Muscle layer of colon (tissue), 2 donors: ENCODE measurements at regions not wholly inside any gene's neighbourhood (a gene's known extent, or its start where the extent isn't known, plus 50 kb on each side); places are given as distances from the start of the nearest gene placed in this dataset.

Experiments
- H3K27ac ChIP-seq: one replicate; pipeline ENCODE4 v1.7.0; 2013; ENCODE audit warnings: low read depth, mild to moderate bottlenecking, low read length, moderate library complexity
- H3K27me3 ChIP-seq, 2 donors: one replicate each; pipeline ENCODE4 v1.7.0; 2013; ENCODE audit warnings: low read length in 2 of 2, mild to moderate bottlenecking in 2 of 2; ENCODE audit not compliant: insufficient read depth in 2 of 2, control insufficient read depth in 1 of 2
- H3K36me3 ChIP-seq: one replicate; pipeline ENCODE4 v1.7.0; 2013; ENCODE audit warnings: mild to moderate bottlenecking, low read length; ENCODE audit not compliant: insufficient read depth
- H3K4me1 ChIP-seq: one replicate; pipeline ENCODE4 v1.7.0; 2013; ENCODE audit warnings: mild to moderate bottlenecking, low read length; ENCODE audit not compliant: insufficient read depth
- H3K4me3 ChIP-seq, 2 donors: one replicate each; pipeline ENCODE4 v1.7.0; 2013; ENCODE audit warnings: low read length in 2 of 2, low read depth in 1 of 2, mild to moderate bottlenecking in 1 of 2, moderate library complexity in 1 of 2
- H3K9ac ChIP-seq: one replicate; pipeline ENCODE4 v1.7.0; 2013; ENCODE audit warnings: low read length
- H3K9me3 ChIP-seq: one replicate; pipeline ENCODE4 v1.7.0; 2013; ENCODE audit warnings: mild to moderate bottlenecking, low read length
- donor health status: abdominal sarcoma.
- donor health status: Adenocarcinoma of cecum.

DNA sequence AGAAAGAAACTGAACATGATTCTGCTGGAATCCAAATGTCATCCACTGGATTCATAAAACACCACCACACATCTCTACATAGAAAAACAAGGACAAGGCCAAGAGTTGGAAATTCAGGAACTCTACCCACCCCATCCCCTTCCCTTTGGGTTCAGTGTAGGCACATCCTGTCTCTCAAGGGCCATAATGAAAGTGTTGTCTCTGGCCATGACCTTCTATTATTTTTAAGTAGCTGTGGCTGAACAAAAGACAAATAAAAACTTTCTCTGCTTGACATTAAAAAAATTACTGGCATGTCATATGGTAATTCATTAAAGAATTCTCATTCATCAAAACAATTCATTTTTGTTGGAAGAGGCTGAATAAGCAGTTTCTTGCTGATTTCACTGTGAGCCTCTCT is 54.9 kb upstream of the ZBTB18 start:
- H3K9ac ChIP-seq, result no peak overlapping the region
- H3K4me3 ChIP-seq, result no peak overlapping the region
- H3K9me3 ChIP-seq, result no peaks in the 10 kb centered on the region
- H3K36me3 ChIP-seq, result no peaks in the 10 kb centered on the region
- H3K27me3 ChIP-seq, result no peaks in the 10 kb centered on the region
- H3K27ac ChIP-seq, result no peak overlapping the region
- no peaks in the 10 kb centered on the region for H3K4me1 ChIP-seq

GRCh38 chr1:243991650-243992049 is 59.4 kb upstream of the ZBTB18 start:
- Histone ChIP-seq H3K4me3 (no peak overlapping the region), H3K4me1 (no peaks in the 10 kb centered on the region), H3K9me3 (no peaks in the 10 kb centered on the region), H3K36me3 (no peaks in the 10 kb centered on the region), H3K27me3 (no peaks in the 10 kb centered on the region), H3K9ac (no peak overlapping the region), H3K27ac (no peak overlapping the region)

- H3K36me3 ChIP-seq, result no peaks in the 10 kb centered on the region
- no peaks in the 10 kb centered on the region for H3K4me1 ChIP-seq
- H3K27me3 ChIP-seq, result no peaks in the 10 kb centered on the region
- no peak overlapping the region for H3K9ac ChIP-seq
- no peaks in the 10 kb centered on the region for H3K9me3 ChIP-seq
- H3K27ac ChIP-seq, result no peak overlapping the region
- H3K4me3 ChIP-seq, result no peak overlapping the region
These were observed 66.3 kb upstream of the ZBTB18 start for GRCh38 chr1:243984788-243985187.

DNA sequence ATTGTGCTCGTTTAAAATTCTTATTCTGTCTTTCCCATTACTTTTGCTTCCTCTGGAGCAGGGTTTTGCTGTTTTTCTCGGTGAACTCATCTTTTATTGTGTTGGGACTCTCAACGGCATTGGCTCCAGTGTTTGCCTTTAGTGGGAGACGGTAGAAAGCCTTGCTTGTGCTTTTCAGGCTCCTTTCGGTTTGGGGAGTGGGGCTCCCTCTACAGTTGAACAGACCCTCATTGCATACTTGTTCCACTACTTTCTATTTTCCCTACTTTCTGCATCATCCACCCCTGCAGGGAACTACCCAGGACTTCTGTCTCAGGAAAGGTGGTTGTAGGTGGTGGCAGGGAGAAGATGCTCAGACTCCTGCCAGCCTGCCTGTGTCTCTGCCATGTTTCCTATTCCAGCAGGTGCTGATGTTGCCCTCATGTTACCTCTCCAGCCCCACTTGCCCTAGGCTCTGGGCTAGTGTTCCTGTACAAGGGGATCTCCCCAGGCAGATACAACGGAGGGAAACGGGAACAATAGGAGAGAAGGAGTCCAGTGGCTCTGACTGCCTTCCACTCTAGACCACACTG is 68.5 kb upstream of the ZBTB18 start:
- Histone ChIP-seq H3K4me3 (no peak overlapping the region), H3K9ac (no peak overlapping the region), H3K9me3 (no peaks in the 10 kb centered on the region), H3K36me3 (no peaks in the 10 kb centered on the region), H3K27me3 (no peaks in the 10 kb centered on the region), H3K27ac (no peak overlapping the region), H3K4me1 (no peaks in the 10 kb centered on the region)

GRCh38 chr1:243980471-243980870 is 70.6 kb upstream of the ZBTB18 start:
- Histone ChIP-seq H3K9ac (no peak overlapping the region), H3K36me3 (no peaks in the 10 kb centered on the region), H3K4me1 (no peaks in the 10 kb centered on the region), H3K4me3 (no peak overlapping the region), H3K27me3 (no peaks in the 10 kb centered on the region), H3K9me3 (no peaks in the 10 kb centered on the region), H3K27ac (no peak overlapping the region)

GRCh38 chr1:243980071-243980470 is 71.0 kb upstream of the ZBTB18 start:
- Histone ChIP-seq H3K4me3 (no peak overlapping the region), H3K9me3 (no peaks in the 10 kb centered on the region), H3K36me3 (no peaks in the 10 kb centered on the region), H3K4me1 (no peaks in the 10 kb centered on the region), H3K9ac (no peak overlapping the region), H3K27me3 (no peaks in the 10 kb centered on the region), H3K27ac (no peak overlapping the region)

DNA sequence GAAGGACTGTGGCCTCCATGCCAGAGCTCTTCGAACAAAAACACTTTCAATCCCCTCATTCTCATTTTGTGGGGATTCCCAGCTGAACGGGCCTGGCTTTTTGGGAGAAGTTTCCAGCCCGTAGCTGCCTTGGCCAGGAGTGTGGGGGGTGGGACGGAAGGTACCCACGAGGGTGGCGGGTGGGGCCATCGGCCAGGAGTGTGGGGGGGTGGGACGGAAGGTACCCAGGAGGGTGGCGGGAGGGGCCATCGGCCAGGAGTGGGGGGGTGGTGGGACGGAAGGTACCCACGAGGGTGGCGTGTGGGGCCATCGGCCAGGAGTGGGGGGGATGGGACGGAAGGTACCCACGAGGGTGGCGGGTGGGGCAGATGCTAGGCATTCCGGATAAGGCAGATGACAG is 71.7 kb upstream of the ZBTB18 start:
- Histone ChIP-seq H3K4me1 (no peaks in the 10 kb centered on the region), H3K36me3 (no peaks in the 10 kb centered on the region), H3K9ac (no peak overlapping the region), H3K9me3 (no peaks in the 10 kb centered on the region), H3K4me3 (no peak overlapping the region), H3K27ac (no peak overlapping the region), H3K27me3 (no peaks in the 10 kb centered on the region)

DNA sequence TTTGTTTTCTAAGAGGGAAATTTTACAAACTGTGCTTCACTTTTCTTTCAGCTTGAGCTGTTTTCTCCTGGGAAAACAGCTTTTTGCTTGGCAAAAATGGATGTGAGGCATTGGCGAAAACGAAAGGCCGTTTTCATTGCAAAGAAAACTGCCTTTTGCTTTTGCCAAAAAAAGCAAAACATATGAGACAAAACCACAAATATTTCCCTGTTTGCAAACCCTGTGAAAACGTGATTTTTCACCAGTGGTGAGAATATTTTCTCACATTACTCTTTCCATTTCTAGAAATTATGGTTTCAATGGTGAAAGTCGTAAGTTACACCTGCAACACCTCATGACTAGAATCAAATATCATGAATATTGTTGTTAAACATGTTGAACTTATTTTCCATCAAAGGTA is 74.0 kb upstream of the ZBTB18 start:
- Histone ChIP-seq H3K9me3 (no peaks in the 10 kb centered on the region), H3K9ac (no peak overlapping the region), H3K36me3 (no peaks in the 10 kb centered on the region), H3K27me3 (no peaks in the 10 kb centered on the region), H3K4me1 (no peaks in the 10 kb centered on the region), H3K4me3 (no peak overlapping the region), H3K27ac (no peak overlapping the region)

- no peaks in the 10 kb centered on the region for H3K4me1 ChIP-seq
- no peaks in the 10 kb centered on the region for H3K9me3 ChIP-seq
- no peaks in the 10 kb centered on the region for H3K36me3 ChIP-seq
- H3K27ac ChIP-seq, result no peak overlapping the region
- no peak overlapping the region for H3K4me3 ChIP-seq
- no peak overlapping the region for H3K9ac ChIP-seq
- H3K27me3 ChIP-seq, result no peaks in the 10 kb centered on the region
These were observed 76.4 kb upstream of the ZBTB18 start for GRCh38 chr1:243974451-243975292.

DNA sequence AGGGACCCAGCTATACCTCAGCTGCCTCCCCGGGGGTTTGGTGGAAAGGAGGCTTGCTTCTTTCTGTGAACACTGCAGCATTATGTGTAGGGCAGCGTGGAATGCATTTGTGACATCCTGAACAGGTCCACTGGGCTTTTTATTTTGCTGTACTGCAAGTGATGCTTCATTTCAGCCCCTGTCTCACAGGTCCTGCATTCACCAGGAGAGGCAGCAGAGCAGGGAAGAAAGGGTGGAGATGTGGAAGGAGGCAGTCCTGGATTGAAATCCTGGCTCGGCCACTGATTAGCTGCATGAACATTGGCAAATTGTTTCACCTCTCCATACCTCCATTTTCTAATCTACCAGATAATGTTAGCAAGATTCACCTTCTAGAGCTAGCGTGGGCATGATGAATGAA is 77.9 kb upstream of the ZBTB18 start:
- H3K27me3 ChIP-seq, result no peaks in the 10 kb centered on the region
- H3K36me3 ChIP-seq, result no peaks in the 10 kb centered on the region
- no peaks in the 10 kb centered on the region for H3K9me3 ChIP-seq
- H3K4me1 ChIP-seq, result no peaks in the 10 kb centered on the region
- no peak overlapping the region for H3K4me3 ChIP-seq
- H3K27ac ChIP-seq, result no peak overlapping the region
- H3K9ac ChIP-seq, result no peak overlapping the region

GRCh38 chr1:243970077-243970476 is 81.0 kb upstream of the ZBTB18 start:
- H3K27me3 ChIP-seq, result no peaks in the 10 kb centered on the region
- H3K36me3 ChIP-seq, result no peaks in the 10 kb centered on the region
- no peak overlapping the region for H3K4me3 ChIP-seq
- no peaks in the 10 kb centered on the region for H3K9me3 ChIP-seq
- H3K27ac ChIP-seq, result no peak overlapping the region
- no peaks in the 10 kb centered on the region for H3K4me1 ChIP-seq
- H3K9ac ChIP-seq, result no peak overlapping the region

GRCh38 chr1:243968413-243968812 is 82.7 kb upstream of the ZBTB18 start:
- Histone ChIP-seq H3K9ac (no peak overlapping the region), H3K27me3 (no peaks in the 10 kb centered on the region), H3K36me3 (no peaks in the 10 kb centered on the region), H3K4me3 (no peak overlapping the region), H3K27ac (no peak overlapping the region), H3K4me1 (no peaks in the 10 kb centered on the region), H3K9me3 (no peaks in the 10 kb centered on the region)
